Caco-2 (cell line): ENCODE measurements at regions not wholly inside any gene's neighbourhood (a gene's known extent, or its start where the extent isn't known, plus 50 kb on each side); places are given as distances from the start of the nearest gene placed in this dataset.

ENCODE experiments used
- BruUV-seq: library from RNA; stranded (reverse); fragments of 400-500 nt; replicated peaks from 2 replicates; lab custom pipeline; 2021; lab: Mats Ljungman, UMichigan
- CTCF ChIA-PET: fragments of 300-600 bp; sonication (Branson Sonifier 250); formaldehyde crosslinking; loops from one replicate; lab custom pipeline; 2022; ENCODE audit warnings: antibody characterized with exemption; lab: Charles Lee
- POLR2A ChIA-PET: fragments of 300-600 bp; sonication (Branson Sonifier 250); formaldehyde crosslinking; loops from one replicate; lab custom pipeline; 2022; ENCODE audit warnings: antibody characterized with exemption; lab: Charles Lee
- DNase-seq, 2 experiments: peaks; one replicate each; pipeline versions ENCODE4 v3.0.0 to v3.0.0-alpha.2; 2020 to 2022
- H3K27me3 ChIP-seq: replicated peaks from 2 replicates; pipeline ENCODE4 v1.6.0; 2011; ENCODE audit warnings: low read length; ENCODE audit not compliant: control insufficient read depth, insufficient read depth
- H3K36me3 ChIP-seq: 2 replicates; pipeline ENCODE4 v1.5.1; 2011; ENCODE audit warnings: low read length; ENCODE audit not compliant: control insufficient read depth, insufficient read depth
- H3K4me1 ChIP-seq: fragments of 250-450 bp; sonication (Bioruptor Pico); 2 replicates; pipeline ENCODE4 v1.5.1; 2020; ENCODE audit warnings: mild to moderate bottlenecking
- H3K4me3 ChIP-seq: 2 replicates; pipeline ENCODE4 v1.5.1; 2011; ENCODE audit warnings: low read depth, mild to moderate bottlenecking, control low read depth, low read length
- H3K9me3 ChIP-seq: fragments of 250-450 bp; sonication (Bioruptor Pico); 2 replicates; pipeline ENCODE4 v1.5.1; 2020; ENCODE audit warnings: mild to moderate bottlenecking, moderate library complexity
- H3K27ac Mint-ChIP-seq: one replicate; pipeline ENCODE4 v1.8.0; 2022; ENCODE audit warnings: mixed read lengths; ENCODE audit not compliant: unreplicated experiment
- H3K27me3 Mint-ChIP-seq: one replicate; pipeline ENCODE4 v1.8.0; 2022; ENCODE audit warnings: mixed read lengths; ENCODE audit not compliant: insufficient read depth, unreplicated experiment
- H3K36me3 Mint-ChIP-seq: one replicate; pipeline ENCODE4 v1.8.0; 2022; ENCODE audit warnings: mild to moderate bottlenecking, mixed read lengths; ENCODE audit not compliant: insufficient read depth, unreplicated experiment
- H3K4me1 Mint-ChIP-seq: one replicate; pipeline ENCODE4 v1.8.0; 2022; ENCODE audit warnings: low read depth, mixed read lengths; ENCODE audit not compliant: unreplicated experiment
- H3K4me3 Mint-ChIP-seq: one replicate; pipeline ENCODE4 v1.8.0; 2022; ENCODE audit warnings: mild to moderate bottlenecking, moderate library complexity, mixed read lengths; ENCODE audit not compliant: unreplicated experiment
- H3K9me3 Mint-ChIP-seq: one replicate; pipeline ENCODE4 v1.8.0; 2022; ENCODE audit warnings: mixed read lengths; ENCODE audit not compliant: unreplicated experiment
- CTCF ChIP-seq, 2 experiments: fragments of 200-600 bp in 1 of 2; IDR thresholded peaks; 1 replicate in 1 of 2; 2 replicates in 1 of 2; pipeline versions ENCODE4 v1.5.1 to v1.8.0; 2011 to 2022; ENCODE audit warnings: antibody characterized with exemption in 1 of 2, control low read depth in 1 of 2, inconsistent platforms in 1 of 2, low read depth in 1 of 2, low read length in 1 of 2, mild to moderate bottlenecking in 1 of 2, moderate library complexity in 1 of 2; ENCODE audit not compliant: insufficient read depth in 1 of 2, severe bottlenecking in 1 of 2, unreplicated experiment in 1 of 2
- intact Hi-C: fragments of 100-400 bp; cut with micrococcal nuclease; formaldehyde crosslinking; loops from one replicate; pipeline ENCODE4 v1.10.0; 2022; ENCODE audit not compliant: unreplicated experiment

- Mint-ChIP-seq H3K27me3 (no peaks in the 10 kb centered on the region), H3K27ac (no peak overlapping the region), H3K4me1 (no peaks in the 10 kb centered on the region), H3K4me3 (no peak overlapping the region), H3K36me3 (no peaks in the 10 kb centered on the region), H3K9me3 (no peaks in the 10 kb centered on the region)
- Histone ChIP-seq H3K36me3 (no peaks in the 10 kb centered on the region), H3K4me3 (no peak overlapping the region), H3K9me3 (no peaks in the 10 kb centered on the region), H3K27me3 (no peaks in the 10 kb centered on the region), H3K4me1 (no peaks in the 10 kb centered on the region)
- DNase-seq: no peak
- no peak for TF ChIP-seq CTCF (IDR thresholded peaks at IDR 0.05; ENCODE audit: insufficient read depth in 1 of 2, low read depth in 1 of 2, low read length in 1 of 2, severe bottlenecking in 1 of 2, unreplicated experiment in 1 of 2)
- ChIA-PET CTCF (no interaction called here), POLR2A (no interaction called here)
- no TSS peak for BruUV-seq
- intact Hi-C loops: no loop called here
Observed at GRCh38 chr3:176951586-176952292, 245.5 kb downstream of the TBL1XR1 start.

- Histone ChIP-seq H3K27me3 (no peaks in the 10 kb centered on the region), H3K9me3 (no peaks in the 10 kb centered on the region), H3K4me3 (no peak overlapping the region), H3K36me3 (no peaks in the 10 kb centered on the region), H3K4me1 (no peaks in the 10 kb centered on the region)
- Mint-ChIP-seq H3K9me3 (no peaks in the 10 kb centered on the region), H3K4me3 (no peak overlapping the region), H3K27ac (no peak overlapping the region), H3K27me3 (no peaks in the 10 kb centered on the region), H3K36me3 (no peaks in the 10 kb centered on the region), H3K4me1 (no peaks in the 10 kb centered on the region)
- TF ChIP-seq CTCF (IDR thresholded peaks at IDR 0.05; ENCODE audit: insufficient read depth in 1 of 2, low read depth in 1 of 2, low read length in 1 of 2, severe bottlenecking in 1 of 2, unreplicated experiment in 1 of 2): no peak
- POLR2A ChIA-PET: no interaction called here
- no peak for DNase-seq
- intact Hi-C loops: no loop called here
- no TSS peak for BruUV-seq
- CTCF ChIA-PET: no interaction called here
Observed at GRCh38 chr3:176951144-176951543, 246.1 kb downstream of the TBL1XR1 start.

DNA sequence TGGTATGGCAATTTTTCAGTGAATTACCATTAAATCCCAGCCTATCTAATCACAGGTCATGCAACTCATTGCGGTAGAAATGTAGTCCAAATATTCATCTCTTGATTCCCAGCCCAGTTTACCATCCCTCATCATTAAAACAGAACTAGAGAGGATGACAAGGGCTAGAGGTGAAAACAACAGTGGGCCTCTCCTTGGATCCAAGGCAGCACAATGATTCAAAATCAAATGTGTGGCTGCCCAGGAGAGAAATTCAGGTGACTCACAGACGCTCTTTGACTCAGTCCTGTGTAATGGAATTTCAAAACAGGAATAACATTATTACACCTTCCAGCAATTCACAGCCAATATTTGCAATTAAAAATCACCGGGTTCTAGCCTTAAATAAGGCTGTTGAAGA is 246.5 kb downstream of the TBL1XR1 start:
- Histone ChIP-seq H3K9me3 (no peaks in the 10 kb centered on the region), H3K36me3 (no peaks in the 10 kb centered on the region), H3K4me1 (no peaks in the 10 kb centered on the region), H3K4me3 (no peak overlapping the region), H3K27me3 (no peaks in the 10 kb centered on the region)
- TF ChIP-seq CTCF (IDR thresholded peaks at IDR 0.05; ENCODE audit: insufficient read depth in 1 of 2, low read depth in 1 of 2, low read length in 1 of 2, severe bottlenecking in 1 of 2, unreplicated experiment in 1 of 2): no peak
- ChIA-PET CTCF (no interaction called here), POLR2A (no interaction called here)
- Mint-ChIP-seq H3K27me3 (no peaks in the 10 kb centered on the region), H3K27ac (no peak overlapping the region), H3K9me3 (no peaks in the 10 kb centered on the region), H3K4me3 (no peak overlapping the region), H3K4me1 (no peaks in the 10 kb centered on the region), H3K36me3 (no peaks in the 10 kb centered on the region)
- intact Hi-C loops: no loop called here
- no TSS peak for BruUV-seq
- no peak for DNase-seq
